Pancreas (tissue), 10 donors: ENCODE measurements at regions not wholly inside any gene's neighbourhood (a gene's known extent, or its start where the extent isn't known, plus 50 kb on each side); places are given as distances from the start of the nearest gene placed in this dataset.

Source experiments
- ATAC-seq, 4 donors: fragments of 200-7000 bp; cut with Tn5 transposase; one replicate each; pipeline versions ENCODE4 v1.8.0 to v1.9.1; 2020; ENCODE audit warnings: mild to moderate bottlenecking in 4 of 4, moderate library complexity in 4 of 4
- DNase-seq, 6 donors: peaks; one replicate each; pipeline ENCODE4 v3.0.0-alpha.2; 2020
- FAIRE-seq: peaks from 2 replicates; lab custom pipeline; 2012; peaks lifted over from hg19 to GRCh38; lab: Jason Lieb, UNC
- H3K27ac ChIP-seq, 4 donors: fragments of 200-600 bp; sonication (generic); 1 replicate in 3 of 4; 2 replicates in 1 of 4; pipeline versions ENCODE4 v1.5.0 to v1.8.0; 2020
- H3K27me3 ChIP-seq, 4 donors: fragments of 200-600 bp; one replicate each; pipeline ENCODE4 v1.8.0; 2021
- H3K36me3 ChIP-seq, 3 donors: fragments of 200-600 bp; sonication (generic) in 1 of 3; one replicate each; pipeline versions ENCODE4 v1.5.0 to v1.8.0; 2020 to 2021
- H3K4me1 ChIP-seq, 3 donors: fragments of 200-600 bp; one replicate each; pipeline ENCODE4 v1.8.0; 2021
- H3K4me3 ChIP-seq, 4 donors: fragments of 200-600 bp; sonication (generic) in 2 of 4; one replicate each; pipeline versions ENCODE4 v1.5.0 to v1.8.0; 2020 to 2021
- H3K9me3 ChIP-seq, 4 donors: fragments of 200-600 bp; one replicate each; pipeline ENCODE4 v1.8.0; 2021
- WGBS, 2 donors: extraction: QIAGEN DNeasy Blood & Tissue Kit; methylation state at CpG; one replicate each; pipeline ENCODE4 v1.1.7; 2013; 5-methylcytosine and 5-hydroxymethylcytosine counted together
- intact Hi-C, 3 donors: fragments of 100-400 bp; cut with DNase I; formaldehyde crosslinking; loops; one replicate each; pipeline versions ENCODE4 v1.11.1 to v1.14.2; 2022
- TF ChIP-seq, protein P1 (sequence below), 4 donors: fragments of 200-600 bp; sonication (generic) in 3 of 4; IDR thresholded peaks; one replicate each; pipeline versions ENCODE4 v1.5.0 to v1.8.0; 2021; ENCODE audit warnings: antibody characterized with exemption in 4 of 4
- donor health status: healthy with polysubstance abuse.
- donor health status: DM: no; HTN: no; CAD: no; lungs with moderate emphysema.
- donor health status: DM: no; HTN: no; CAD: no.
- donor health status: control.
- donor health status: control.
- donor health status: Bipolar disorder and iron deficiency.
- donor health status: DM: yes; HTN: yes; CAD: no.
- donor health status: DM: no; HTN: no; CAD: no.
- donor health status: DM: no; HTN: no; CAD: no.
- donor health status: DM: yes; HTN: yes; CAD: no.

DNA sequence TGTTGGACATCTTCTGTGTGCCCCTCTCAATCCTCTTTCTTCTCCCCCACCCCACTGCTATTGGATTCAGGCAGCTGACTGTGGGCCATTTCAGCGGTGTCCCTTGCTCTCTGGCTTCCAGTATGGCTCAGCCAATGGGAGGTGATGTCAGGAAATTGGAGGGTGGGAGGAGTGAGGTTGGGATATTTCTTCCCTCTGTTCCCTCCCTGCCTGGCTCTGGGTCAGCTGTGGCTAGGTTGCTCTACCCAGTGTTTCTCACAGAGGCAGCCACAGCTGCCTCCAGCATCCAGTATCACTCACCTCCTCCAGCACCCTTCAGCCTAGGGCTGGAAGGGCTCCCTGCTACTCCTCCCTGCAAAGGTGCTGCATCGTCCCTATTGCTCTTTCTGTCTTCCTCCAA is 423.5 kb downstream of the MIAT start:
- Histone ChIP-seq H3K27ac (no peak overlapping the region), H3K4me3 (no peak overlapping the region), H3K36me3 (no peaks in the 10 kb centered on the region), H3K27me3 (peaks cover 0 to 4% (median 0%) of the 10 kb centered on the region in 4 donors), H3K9me3 (no peaks in the 10 kb centered on the region), H3K4me1 (no peaks in the 10 kb centered on the region)
- ATAC-seq: no peak
- WGBS, 2 donors: 52% methylated on average over 2 of the region's 2 CpGs
- intact Hi-C loops: loop anchor here in 1 of 3 donors (5.0 kb wide), 1 partner anchor 49 kb away; no protein-coding TSS in a partner anchor
- DNase-seq: no peak
- FAIRE-seq: no peak
- TF ChIP-seq, protein P1, sequence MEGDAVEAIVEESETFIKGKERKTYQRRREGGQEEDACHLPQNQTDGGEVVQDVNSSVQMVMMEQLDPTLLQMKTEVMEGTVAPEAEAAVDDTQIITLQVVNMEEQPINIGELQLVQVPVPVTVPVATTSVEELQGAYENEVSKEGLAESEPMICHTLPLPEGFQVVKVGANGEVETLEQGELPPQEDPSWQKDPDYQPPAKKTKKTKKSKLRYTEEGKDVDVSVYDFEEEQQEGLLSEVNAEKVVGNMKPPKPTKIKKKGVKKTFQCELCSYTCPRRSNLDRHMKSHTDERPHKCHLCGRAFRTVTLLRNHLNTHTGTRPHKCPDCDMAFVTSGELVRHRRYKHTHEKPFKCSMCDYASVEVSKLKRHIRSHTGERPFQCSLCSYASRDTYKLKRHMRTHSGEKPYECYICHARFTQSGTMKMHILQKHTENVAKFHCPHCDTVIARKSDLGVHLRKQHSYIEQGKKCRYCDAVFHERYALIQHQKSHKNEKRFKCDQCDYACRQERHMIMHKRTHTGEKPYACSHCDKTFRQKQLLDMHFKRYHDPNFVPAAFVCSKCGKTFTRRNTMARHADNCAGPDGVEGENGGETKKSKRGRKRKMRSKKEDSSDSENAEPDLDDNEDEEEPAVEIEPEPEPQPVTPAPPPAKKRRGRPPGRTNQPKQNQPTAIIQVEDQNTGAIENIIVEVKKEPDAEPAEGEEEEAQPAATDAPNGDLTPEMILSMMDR (IDR thresholded peaks at IDR 0.05): no peak

DNA sequence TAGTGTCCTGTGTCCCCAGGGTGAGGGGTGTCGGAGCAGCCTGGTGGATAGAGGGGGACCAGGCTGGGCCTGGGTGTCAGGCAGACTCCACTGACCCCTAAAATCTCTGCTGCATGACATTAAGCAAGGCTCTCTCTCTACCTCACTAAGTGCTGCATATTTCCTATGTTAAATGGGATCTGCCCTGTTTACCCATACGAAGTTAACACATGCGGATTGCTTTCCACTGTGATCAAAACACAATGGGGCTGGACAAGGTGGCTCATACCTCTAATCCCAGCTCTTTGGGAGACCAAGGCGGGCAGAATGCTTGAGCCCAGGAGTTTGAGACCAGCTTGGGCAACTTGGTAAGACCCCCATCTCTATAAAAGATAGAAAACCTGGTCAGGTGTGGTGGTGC is 426.2 kb downstream of the MIAT start:
- WGBS, 2 donors: 85 to 88% methylated on average over 4 of the region's 4 CpGs
- FAIRE-seq (no peak), DNase-seq (no peak), ATAC-seq (no peak)
- H3K4me3 ChIP-seq: no peak overlapping the region
- no peaks in the 10 kb centered on the region for H3K4me1 ChIP-seq
- H3K9me3 ChIP-seq: no peaks in the 10 kb centered on the region
- peaks cover 0 to 4% (median 0%) of the 10 kb centered on the region in 4 donors for H3K27me3 ChIP-seq
- H3K36me3 ChIP-seq: no peaks in the 10 kb centered on the region
- intact Hi-C loops: loop anchor here in 1 of 3 donors (5.0 kb wide), 1 partner anchor 51 kb away; no protein-coding TSS in a partner anchor
- H3K27ac ChIP-seq: no peak overlapping the region
- TF ChIP-seq, protein P1 (IDR thresholded peaks at IDR 0.05): no peak

DNA sequence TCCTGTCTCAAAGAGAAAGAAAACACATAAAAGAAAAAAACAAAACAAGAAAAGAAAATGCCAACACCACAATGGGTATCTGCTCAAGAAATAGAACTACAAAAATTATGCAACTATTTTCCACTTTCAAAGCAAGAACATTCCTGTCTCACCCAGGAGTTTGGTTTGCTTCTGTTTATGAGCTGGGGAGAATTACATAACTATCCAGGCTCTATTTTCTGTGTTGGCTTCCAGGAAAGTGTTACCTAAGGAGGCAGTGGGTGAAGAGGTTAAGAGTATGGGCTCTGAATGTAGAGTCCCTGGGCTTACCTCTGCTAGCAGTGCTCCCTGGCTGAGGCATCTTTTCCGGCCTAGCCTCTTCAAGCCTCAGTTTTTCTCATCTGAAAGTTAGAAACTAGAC is 426.7 kb downstream of the MIAT start:
- WGBS, 2 donors: 88 to 90% methylated on average over 1 of the region's 1 CpG
- no peak for FAIRE-seq
- H3K4me3 ChIP-seq: no peak overlapping the region
- TF ChIP-seq, protein P1 (IDR thresholded peaks at IDR 0.05): no peak
- no peak for DNase-seq
- peaks cover 0 to 4% (median 0%) of the 10 kb centered on the region in 4 donors for H3K27me3 ChIP-seq
- no peak for ATAC-seq
- no peaks in the 10 kb centered on the region for H3K36me3 ChIP-seq
- H3K27ac ChIP-seq: no peak overlapping the region
- intact Hi-C loops: loop anchor here in 1 of 3 donors (5.0 kb wide), 1 partner anchor 52 kb away; no protein-coding TSS in a partner anchor
- no peaks in the 10 kb centered on the region for H3K4me1 ChIP-seq
- H3K9me3 ChIP-seq: no peaks in the 10 kb centered on the region

DNA sequence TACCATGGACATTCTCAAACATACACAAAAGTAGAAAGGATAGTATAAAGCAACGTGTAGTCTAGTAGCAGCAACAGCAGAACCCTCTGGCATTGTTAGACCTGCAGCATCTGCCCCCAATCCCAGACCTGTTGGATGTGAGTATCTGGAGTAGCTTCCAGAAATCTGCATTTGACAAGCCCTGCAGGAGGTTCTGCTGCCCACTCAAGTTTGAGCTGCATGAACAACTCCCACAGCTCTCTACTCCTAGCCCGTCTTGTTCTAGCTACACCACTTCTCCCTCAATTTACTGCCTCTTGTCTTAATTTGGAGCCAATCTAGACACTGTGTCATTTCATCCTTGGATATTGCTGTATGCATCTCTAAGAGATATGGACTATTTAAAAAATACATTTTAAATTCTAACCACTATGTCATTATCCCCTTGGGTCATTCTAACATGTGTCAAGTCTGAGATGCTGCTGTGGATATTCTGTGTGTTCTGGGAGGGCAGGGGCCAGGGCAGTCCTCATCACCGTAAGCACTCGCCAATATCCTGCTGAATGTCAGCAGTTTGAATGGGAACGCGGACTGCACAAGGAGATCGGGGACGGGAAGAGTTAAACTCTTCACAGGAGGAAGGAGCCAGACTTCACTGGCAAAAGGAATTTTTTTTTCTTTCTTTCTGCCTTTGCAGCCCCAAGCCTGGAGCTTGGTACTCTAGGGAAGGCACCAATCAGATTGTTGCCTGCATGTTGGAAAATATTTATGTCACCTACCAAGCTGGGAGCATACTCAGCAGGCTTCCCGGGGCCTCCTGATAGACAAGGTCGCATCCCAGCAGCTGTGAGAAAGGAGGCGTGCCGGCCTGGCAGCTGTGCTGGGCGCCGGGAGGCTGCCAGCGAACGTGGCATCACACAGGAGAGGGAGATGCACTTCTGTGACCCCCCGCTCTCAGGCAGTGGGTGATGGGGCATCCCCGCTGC is 429.0 kb downstream of the MIAT start:
- TF ChIP-seq, protein P1 (IDR thresholded peaks at IDR 0.05): no peak

More for the DNA sequence above, 429.0 kb downstream of the MIAT start:
- FAIRE-seq: no peak
- H3K27me3 ChIP-seq: peaks cover 0 to 4% (median 0%) of the 10 kb centered on the region in 4 donors
- H3K4me1 ChIP-seq: no peaks in the 10 kb centered on the region
- no peak overlapping the region for H3K27ac ChIP-seq
- no peak for DNase-seq
- intact Hi-C loops: no loop called here
- no peak for ATAC-seq
- WGBS, 2 donors: 33 to 37% methylated on average over 18 of the region's 18 CpGs
- H3K9me3 ChIP-seq: no peaks in the 10 kb centered on the region
- no peaks in the 10 kb centered on the region for H3K36me3 ChIP-seq
- H3K4me3 ChIP-seq: no peak overlapping the region
